Ammon's horn (tissue), 1 donor: ENCODE measurements at regions not wholly inside any gene's neighbourhood (a gene's known extent, or its start where the extent isn't known, plus 50 kb on each side); places are given as distances from the start of the nearest gene placed in this dataset.

Source experiments
- DNase-seq: peaks from one replicate; pipeline ENCODE4 v3.0.0-alpha.2; 2016; ENCODE audit warnings: low spot score

- DNase-seq, result no peak
Measured at GRCh38 chr11:79570104-79570503, 129.3 kb upstream of the TENM4 start.

DNA sequence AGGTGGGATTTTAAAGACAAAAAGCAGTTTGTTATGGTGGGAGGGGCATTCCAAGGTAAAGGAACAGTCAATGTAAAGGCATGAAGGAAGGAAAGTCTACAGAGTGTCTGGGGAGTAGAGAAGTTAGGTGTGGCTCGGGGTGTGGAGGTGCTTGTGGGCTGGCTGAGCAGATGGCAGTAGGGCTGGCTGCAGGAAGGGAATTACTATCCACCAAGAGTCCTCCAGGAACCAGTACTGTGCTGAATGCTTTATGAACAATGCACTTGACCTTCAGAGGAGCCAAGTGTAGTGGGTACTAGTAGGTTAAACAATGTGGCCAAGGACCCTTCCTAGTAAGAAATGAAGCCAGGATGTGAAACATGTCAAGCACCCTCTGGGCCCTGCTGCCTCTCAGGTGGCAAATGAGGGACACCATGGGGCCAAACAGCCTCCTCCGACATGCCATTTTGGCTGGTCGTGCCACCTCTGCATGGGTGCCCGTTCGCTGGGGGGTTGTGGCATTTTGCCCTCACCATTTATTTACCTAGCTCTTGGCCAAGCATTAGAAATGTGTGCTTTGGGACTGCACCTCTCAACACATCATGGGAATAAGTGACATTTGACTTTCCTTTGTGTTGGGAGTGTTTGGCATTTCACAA, 123.6 kb upstream of the TENM4 start:
- no peak for DNase-seq

DNA sequence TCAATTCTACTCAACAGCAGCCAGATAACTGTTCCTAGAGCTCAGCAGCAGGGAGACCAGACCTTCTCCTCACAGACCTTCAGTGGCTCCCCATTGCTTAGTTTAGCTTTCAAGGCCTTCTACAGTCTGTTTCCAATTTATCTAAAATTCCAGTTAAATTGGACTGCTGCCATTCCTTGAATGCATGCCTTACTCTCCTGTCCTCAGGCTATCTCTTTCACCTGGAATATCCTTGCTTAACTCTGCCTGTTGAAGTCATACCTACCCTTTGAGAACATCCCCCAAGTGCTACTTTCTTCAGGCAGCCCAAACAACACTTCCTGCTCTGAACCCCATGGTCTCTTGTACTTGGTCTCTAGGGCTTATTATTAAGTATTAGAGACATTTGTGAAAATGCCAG, 120.7 kb upstream of the TENM4 start:
- DNase-seq, result no peak

- no peak for DNase-seq
Measured at GRCh38 chr11:79550809-79551208, 110.0 kb upstream of the TENM4 start.

DNA sequence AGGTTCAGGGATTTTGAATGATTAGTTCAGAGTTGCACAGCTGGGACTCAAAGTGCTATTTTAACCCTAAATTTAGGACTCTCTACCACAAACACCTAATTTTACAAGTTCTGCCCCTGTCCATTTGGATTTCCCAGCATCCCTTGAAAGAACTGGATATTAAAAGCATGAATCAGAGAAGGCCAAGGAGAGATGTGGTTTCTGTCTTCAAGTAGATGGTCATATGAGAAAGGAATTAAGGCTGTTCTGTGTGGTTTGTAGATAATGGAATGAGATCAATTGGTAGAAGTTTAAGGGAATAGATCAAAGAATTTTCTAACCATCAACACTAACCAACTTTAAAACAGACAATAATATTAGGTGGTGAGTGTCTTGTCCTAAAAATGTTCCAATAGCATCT, 106.4 kb upstream of the TENM4 start:
- DNase-seq, result no peak

DNA sequence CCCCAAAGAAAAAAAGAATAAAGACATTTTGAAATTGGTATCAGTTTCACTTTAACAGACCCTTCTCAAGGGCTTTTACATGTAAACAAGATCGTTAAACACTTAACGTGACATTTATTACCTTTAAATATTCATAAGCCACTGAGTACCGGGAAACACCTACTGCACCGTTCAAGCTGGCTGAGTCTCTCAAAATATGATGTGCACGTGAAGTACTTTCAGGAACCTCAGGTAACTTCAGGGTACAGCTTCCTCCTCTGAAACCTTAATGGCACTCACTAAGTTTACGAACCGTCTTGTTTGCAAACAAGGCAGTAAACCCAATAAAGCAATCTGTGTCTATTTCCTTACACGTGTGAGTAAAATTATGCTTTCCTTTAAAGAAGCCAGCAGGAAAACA, 105.5 kb upstream of the TENM4 start:
- DNase-seq, result no peak

- no peak for DNase-seq
Measured at GRCh38 chr11:79544361-79544760, 103.5 kb upstream of the TENM4 start.

DNA sequence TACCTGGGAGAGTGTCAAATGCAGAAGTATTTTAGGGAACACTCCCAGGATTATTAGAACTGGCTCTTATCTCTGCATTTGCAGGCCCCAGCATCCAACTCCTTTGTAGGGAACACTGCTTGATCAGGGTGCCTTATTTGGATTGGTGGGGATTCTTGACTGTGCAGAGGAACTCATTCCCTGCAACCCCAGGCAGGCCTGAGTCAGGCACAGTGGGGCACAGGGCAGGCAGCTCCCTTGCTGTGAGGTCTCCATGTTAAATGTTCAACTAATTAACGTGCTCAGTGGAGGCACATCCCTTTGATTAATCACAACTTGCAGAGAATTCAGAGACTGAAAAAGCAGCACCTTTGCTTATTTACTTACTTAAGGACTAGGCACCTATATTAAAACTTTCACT, 102.3 kb upstream of the TENM4 start:
- no peak for DNase-seq

DNA sequence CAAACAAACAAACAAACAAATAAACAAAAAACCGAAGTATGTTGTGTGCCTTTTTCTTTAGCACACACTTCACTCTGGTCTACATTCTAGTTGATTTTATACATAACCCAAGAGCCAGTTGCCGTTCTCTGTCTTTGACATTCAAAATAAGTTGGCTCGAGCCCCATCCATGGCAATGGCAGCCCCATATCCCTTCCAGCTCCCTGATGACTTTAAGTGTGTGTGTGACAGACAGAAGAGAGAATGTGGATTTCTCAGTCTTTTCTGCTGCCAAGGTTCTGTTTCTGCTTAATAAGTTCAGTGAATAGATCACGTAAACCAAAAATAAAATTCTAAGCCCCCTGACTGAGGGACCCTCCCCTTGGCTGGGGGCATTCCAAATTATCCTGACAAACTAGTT, 100.6 kb upstream of the TENM4 start:
- no peak for DNase-seq

GRCh38 chr11:79538775-79539174, 97.9 kb upstream of the TENM4 start:
- no peak for DNase-seq

DNA sequence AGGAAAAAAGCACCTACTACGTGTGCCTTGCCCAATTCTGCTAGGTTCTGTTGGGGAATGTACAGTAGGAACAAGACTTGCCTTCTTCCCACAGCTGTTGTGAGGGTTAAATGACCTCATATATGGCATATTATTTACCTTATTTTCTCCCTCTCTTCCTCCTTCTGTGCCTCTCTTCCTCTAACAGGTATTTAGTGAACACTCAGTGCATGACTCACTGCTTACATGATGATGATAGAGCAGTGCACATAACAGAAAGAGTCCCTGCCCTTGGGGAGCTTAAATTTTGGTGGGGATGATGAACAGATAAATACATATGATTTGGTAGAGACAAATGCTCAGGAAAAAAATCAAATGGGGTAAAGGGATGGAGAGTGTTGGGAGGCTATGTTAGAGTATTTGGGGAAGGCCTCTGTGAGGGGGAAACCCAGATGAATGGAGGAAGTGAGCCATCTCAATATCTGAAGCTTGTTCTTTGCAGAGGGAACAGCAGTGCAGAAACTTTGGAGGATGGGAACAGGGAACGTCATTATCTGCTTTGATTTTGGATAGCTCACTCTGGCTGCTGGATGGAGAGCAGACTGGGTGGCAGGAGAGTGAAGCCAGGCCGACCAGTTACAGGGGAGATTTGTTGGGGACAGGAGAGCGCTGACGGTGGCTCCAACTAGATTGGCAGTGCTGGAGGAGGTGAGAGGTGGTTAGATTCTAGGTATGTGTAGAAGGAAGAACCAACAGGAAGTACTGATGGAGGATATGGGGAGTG, 95.5 kb upstream of the TENM4 start:
- DNase-seq, result no peak

GRCh38 chr11:79535606-79536005, 94.8 kb upstream of the TENM4 start:
- DNase-seq, result no peak

GRCh38 chr11:79525257-79525656, 84.4 kb upstream of the TENM4 start:
- DNase-seq, result no peak

- no peak for DNase-seq
Measured at GRCh38 chr11:79522626-79523025, 81.8 kb upstream of the TENM4 start.

DNA sequence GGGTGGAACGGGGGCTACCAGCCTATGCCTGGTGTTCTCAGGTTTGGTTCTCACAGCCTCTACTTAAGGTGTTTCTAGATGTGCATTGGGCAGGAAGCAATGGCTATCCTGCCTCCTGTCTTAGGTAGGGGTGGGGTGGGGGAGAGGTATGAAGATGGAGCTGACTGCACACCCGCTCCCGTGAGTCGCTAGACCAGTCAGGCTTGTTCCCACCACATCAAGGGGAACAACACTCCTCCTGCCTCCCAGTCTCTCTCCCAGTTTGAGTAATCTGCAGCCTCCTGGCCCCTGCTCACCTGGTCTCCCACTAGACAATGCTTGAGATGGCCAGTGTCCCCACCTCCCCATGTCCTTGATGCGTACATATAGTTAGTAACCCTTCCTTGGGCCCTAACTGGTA, 79.3 kb upstream of the TENM4 start:
- no peak for DNase-seq

DNA sequence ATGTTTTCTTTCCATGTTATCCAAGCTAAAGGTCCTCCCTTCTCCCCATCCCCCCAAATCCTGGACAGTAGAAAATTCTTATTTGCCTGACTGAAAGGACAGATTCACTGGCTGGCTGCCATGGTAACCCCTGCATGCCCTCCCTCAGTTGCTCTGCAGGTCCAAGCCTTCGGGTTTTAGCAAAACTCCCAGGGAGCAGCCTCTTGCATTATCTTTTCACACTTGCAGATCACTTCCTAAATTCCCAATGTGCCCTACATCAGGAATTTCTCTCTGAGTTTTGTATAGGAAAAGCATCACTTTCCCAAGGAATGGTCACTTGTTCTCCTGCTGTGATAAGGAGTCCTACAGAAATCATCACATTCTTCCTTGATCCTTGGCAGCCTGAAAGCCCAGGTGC, 75.0 kb upstream of the TENM4 start:
- DNase-seq, result no peak

GRCh38 chr11:79514695-79515094, 73.9 kb upstream of the TENM4 start:
- DNase-seq, result no peak

GRCh38 chr11:79514290-79514689, 73.5 kb upstream of the TENM4 start:
- DNase-seq, result no peak

DNA sequence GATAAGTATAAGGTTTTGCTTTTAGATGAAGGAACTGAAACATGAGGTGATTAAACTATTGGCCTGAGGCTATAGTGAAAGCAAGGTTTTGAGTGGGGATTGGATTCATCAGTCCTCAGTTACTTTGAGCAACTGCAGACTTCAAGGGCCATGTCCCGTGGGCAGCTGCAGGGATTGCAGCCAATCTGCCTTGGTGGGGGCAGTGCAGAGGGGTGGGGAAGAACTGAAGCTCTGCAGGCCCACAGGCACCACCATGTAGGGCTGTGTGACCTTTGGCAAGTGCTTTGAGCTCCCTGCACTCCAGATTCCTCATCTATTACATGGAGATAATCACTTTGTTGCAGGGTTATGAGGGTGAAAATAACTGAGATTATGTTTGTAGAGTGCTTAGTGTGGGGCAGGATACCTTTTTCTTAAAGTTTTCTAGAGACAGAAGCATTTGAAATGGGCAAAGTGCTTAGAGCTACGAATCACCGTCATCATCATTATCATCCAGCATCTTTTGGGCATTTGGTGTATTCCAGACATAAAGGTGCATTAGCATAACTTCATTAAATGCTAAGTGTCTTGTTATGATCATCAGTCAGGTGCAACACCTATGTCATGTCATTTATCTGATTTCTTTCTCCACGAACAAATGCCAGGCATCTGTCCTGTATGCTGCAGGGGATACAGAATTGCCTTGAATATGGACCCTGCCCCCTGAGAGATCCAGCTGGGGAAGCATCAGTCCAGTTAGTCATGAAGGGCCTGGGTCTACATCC, 72.1 kb upstream of the TENM4 start:
- DNase-seq, result no peak

- no peak for DNase-seq
Measured at GRCh38 chr11:79510960-79511359, 70.1 kb upstream of the TENM4 start.

DNA sequence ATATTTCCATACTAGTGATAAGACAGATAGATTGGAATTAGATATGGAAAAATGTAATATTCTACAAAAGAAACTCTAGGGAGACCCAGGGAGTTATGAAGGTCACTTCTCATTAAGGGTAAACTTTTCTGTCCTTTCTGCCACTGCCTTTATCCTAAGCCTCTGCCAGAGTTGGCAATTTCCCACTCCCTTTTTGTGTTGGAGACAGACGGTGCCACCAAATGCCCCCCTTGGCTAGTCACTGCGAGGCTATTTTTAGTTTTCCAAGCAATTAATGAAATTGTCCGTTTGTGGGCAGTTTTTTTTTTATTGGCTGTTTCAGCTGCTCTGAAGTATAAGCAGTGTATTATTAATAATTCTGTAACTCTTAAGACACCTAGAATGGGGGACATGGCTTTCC, 67.6 kb upstream of the TENM4 start:
- DNase-seq, result peak; percentile 40

DNA sequence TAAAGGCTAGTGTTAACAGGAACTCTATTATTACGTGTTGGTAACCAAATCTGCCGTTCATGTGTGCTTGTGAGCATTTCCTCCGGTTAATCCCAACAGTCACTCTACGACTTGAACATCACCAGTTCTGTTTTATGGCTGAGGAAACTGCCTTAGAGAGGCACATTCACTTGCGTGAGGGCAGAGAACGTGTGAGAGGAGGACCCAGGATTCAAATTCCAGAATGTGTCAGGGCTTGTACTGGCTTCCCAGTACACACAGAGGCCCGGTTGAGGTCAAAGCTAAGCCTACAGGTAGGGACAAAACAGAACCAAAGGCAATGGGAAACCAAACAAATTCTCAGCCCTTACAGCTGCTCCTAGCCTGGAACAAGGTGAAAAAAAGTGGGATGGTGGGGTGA, 66.9 kb upstream of the TENM4 start:
- DNase-seq, result no peak

GRCh38 chr11:79506734-79507344, 66.0 kb upstream of the TENM4 start:
- DNase-seq, result no peak
